Spleen (tissue), 7 donors: ENCODE measurements at regions not wholly inside any gene's neighbourhood (a gene's known extent, or its start where the extent isn't known, plus 50 kb on each side); places are given as distances from the start of the nearest gene placed in this dataset.

Experiments used
- POLR2A ChIP-seq, 3 donors: fragments of 450-650 bp; IDR thresholded peaks; one replicate each; pipeline ENCODE4 v1.5.1; 2017; ENCODE audit warnings: antibody characterized with exemption in 3 of 3, mild to moderate bottlenecking in 1 of 3
- POLR2AphosphoS5 ChIP-seq, 3 donors: sonication (generic); formaldehyde crosslinking; IDR thresholded peaks; one replicate each; pipeline ENCODE4 v1.5.1; 2017; ENCODE audit warnings: antibody characterized with exemption in 3 of 3
- TF ChIP-seq, protein P1 (sequence below), 11 experiments: fragments of 200-600 bp in 7 of 11; fragments of 450-650 bp in 4 of 11; sonication (generic) in 4 of 11; IDR thresholded peaks in 8 of 11; conservative IDR thresholded peaks in 3 of 11; 1 replicate in 7 of 11; 2 replicates in 4 of 11; pipeline versions ENCODE4 v1.4.0 to v1.8.0; 2016 to 2021; ENCODE audit warnings: antibody characterized with exemption in 11 of 11, inconsistent platforms in 4 of 11, mild to moderate bottlenecking in 1 of 11
- donor health status: DM: no; HTN: no; CAD: no; lungs with moderate emphysema.
- donor health status: DM: no; HTN: no; CAD: no.
- donor health status: DM: no; HTN: no; CAD: no.

GRCh38 chr1:90508376-90509167 is 208.5 kb downstream of the BARHL2 start:
- TF ChIP-seq, protein P1, sequence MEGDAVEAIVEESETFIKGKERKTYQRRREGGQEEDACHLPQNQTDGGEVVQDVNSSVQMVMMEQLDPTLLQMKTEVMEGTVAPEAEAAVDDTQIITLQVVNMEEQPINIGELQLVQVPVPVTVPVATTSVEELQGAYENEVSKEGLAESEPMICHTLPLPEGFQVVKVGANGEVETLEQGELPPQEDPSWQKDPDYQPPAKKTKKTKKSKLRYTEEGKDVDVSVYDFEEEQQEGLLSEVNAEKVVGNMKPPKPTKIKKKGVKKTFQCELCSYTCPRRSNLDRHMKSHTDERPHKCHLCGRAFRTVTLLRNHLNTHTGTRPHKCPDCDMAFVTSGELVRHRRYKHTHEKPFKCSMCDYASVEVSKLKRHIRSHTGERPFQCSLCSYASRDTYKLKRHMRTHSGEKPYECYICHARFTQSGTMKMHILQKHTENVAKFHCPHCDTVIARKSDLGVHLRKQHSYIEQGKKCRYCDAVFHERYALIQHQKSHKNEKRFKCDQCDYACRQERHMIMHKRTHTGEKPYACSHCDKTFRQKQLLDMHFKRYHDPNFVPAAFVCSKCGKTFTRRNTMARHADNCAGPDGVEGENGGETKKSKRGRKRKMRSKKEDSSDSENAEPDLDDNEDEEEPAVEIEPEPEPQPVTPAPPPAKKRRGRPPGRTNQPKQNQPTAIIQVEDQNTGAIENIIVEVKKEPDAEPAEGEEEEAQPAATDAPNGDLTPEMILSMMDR (IDR thresholded peaks at IDR 0.05 in 8 of 11, conservative IDR thresholded peaks at IDR 0.05 in 3 of 11) = no peak
- no peak for TF ChIP-seq POLR2A (IDR thresholded peaks at IDR 0.05)
- TF ChIP-seq POLR2AphosphoS5 (IDR thresholded peaks at IDR 0.05) = no peak
